ENCODE measurements at regions not wholly inside any gene's neighbourhood (a gene's known extent, or its start where the extent isn't known, plus 50 kb on each side); places are given as distances from the start of the nearest gene placed in this dataset.

GRCh38 chr7:47074702-47075153, 507.2 kb downstream of the TNS3 start:
- H3K27ac ChIP-seq (ENCODE audit: low read depth): no peak overlapping the region
- no peaks in the 10 kb centered on the region for H3K36me3 Mint-ChIP-seq (ENCODE audit: low read depth)

More at GRCh38 chr7:47074702-47075153, 507.2 kb downstream of the TNS3 start:
- TF ChIP-seq ZNF462 (CRISPR knock-in tag; IDR thresholded peaks at IDR 0.05) (no peak), NANOG (IDR thresholded peaks at IDR 0.05; ENCODE audit: borderline replicate concordance) (no peak), STAT1 (IDR thresholded peaks at IDR 0.05; ENCODE audit: unreplicated experiment) (no peak), CREB1 (CRISPR knock-in tag; IDR thresholded peaks at IDR 0.05; ENCODE audit: low read depth) (no peak), JUNB (IDR thresholded peaks at IDR 0.05; ENCODE audit: unreplicated experiment) (no peak), ETS1 (IDR thresholded peaks at IDR 0.05) (no peak), CTCF (conservative IDR thresholded peaks at IDR 0.05; ENCODE audit: low read depth in 2 of 2) (no peak), ZNF114 (CRISPR knock-in tag; IDR thresholded peaks at IDR 0.05) (no peak), EZH2phosphoT487 (IDR thresholded peaks at IDR 0.05; ENCODE audit: unreplicated experiment) (no peak), ZNF331 (CRISPR knock-in tag; IDR thresholded peaks at IDR 0.05; ENCODE audit: low read depth) (no peak), EZH2 (IDR thresholded peaks at IDR 0.05; ENCODE audit: low read depth, unreplicated experiment) (no peak), REST (IDR thresholded peaks at IDR 0.05; ENCODE audit: unreplicated experiment) (no peak), POLR2AphosphoS5 (IDR thresholded peaks at IDR 0.05; ENCODE audit: low read depth) (no peak)
- no peaks in the 10 kb centered on the region for H3K79me2 ChIP-seq (replicated peaks; ENCODE audit: insufficient read depth)
- H3K27me3 ChIP-seq (ENCODE audit: insufficient read depth): no peaks in the 10 kb centered on the region
- no peaks in the 10 kb centered on the region for H3F3A ChIP-seq (replicated peaks; ENCODE audit: low read depth)
- H3K4me1 Mint-ChIP-seq: peaks cover 8% of the 10 kb centered on the region; the same call in 2 of the 3 replicates
- no peaks in the 10 kb centered on the region for H3K27me3 Mint-ChIP-seq (ENCODE audit: insufficient read depth, low read depth, poor library complexity)
- no peak overlapping the region for H2AFZ ChIP-seq
- H4K20me1 ChIP-seq (replicated peaks; ENCODE audit: insufficient read depth): no peaks in the 10 kb centered on the region
- no peak overlapping the region for H3K4me3 ChIP-seq
- no peak overlapping the region for H3K4me2 ChIP-seq
- no peak overlapping the region for H3K27ac Mint-ChIP-seq
- no peaks in the 10 kb centered on the region for H3K36me3 ChIP-seq (ENCODE audit: insufficient read depth)
- no peak overlapping the region for H3K4me3 Mint-ChIP-seq
- DNase-seq (ENCODE audit: low spot score): no peak
- H3K4me1 ChIP-seq (ENCODE audit: insufficient read depth): no peaks in the 10 kb centered on the region
- H3K9me3 Mint-ChIP-seq: no peaks in the 10 kb centered on the region; the same call in 2 of the 3 replicates
- peaks cover 6% of the 10 kb centered on the region; the same call in 1 of the 2 replicates for H3K9me2 ChIP-seq (ENCODE audit: insufficient read depth)
- no peak for ATAC-seq
